ENCODE measurements at regions not wholly inside any gene's neighbourhood (a gene's known extent, or its start where the extent isn't known, plus 50 kb on each side); places are given as distances from the start of the nearest gene placed in this dataset.

- no peaks in the 10 kb centered on the region for H3K4me1 ChIP-seq (ENCODE audit: control insufficient read depth in 5 of 5, insufficient read depth in 5 of 5, low read length in 5 of 5)
- H3K36me3 ChIP-seq (ENCODE audit: control insufficient read depth in 4 of 4, insufficient read depth in 4 of 4, low read length in 4 of 4), result no peaks in the 10 kb centered on the region
- H3K4me3 ChIP-seq, result no peak overlapping the region
- H3K9me3 ChIP-seq (ENCODE audit: control insufficient read depth in 4 of 4, insufficient read depth in 3 of 4, low read length in 3 of 4), result no peaks in the 10 kb centered on the region
- ATAC-seq (ENCODE audit: insufficient read depth, low FRiP score) (no peak), DNase-seq (no peak)
- no peak for TF ChIP-seq CTCF (IDR thresholded peaks at IDR 0.05; ENCODE audit: control extremely low read depth, extremely low read depth)
- no peak overlapping the region for H3K9ac ChIP-seq (ENCODE audit: insufficient read depth in 1 of 2, low read length in 2 of 2)
- no peaks in the 10 kb centered on the region for H3K27me3 ChIP-seq (ENCODE audit: control insufficient read depth in 3 of 3, insufficient read depth in 3 of 3, low read length in 2 of 3)
- no peak overlapping the region for H3K27ac ChIP-seq (ENCODE audit: low read depth in 1 of 2, low read length in 1 of 2)
These were observed 1749.1 kb upstream of the SEL1L start for GRCh38 chr14:83282706-83283105.

- no peak for ATAC-seq (ENCODE audit: insufficient read depth, low FRiP score)
- 72 to 84% methylated on average over 2 of the region's 2 CpGs for WGBS, 2 donors
These were observed 1753.6 kb upstream of the SEL1L start for GRCh38 chr14:83287300-83287699.

GRCh38 chr14:83289390-83289789 lies 1755.7 kb upstream of the SEL1L start:
- H3K36me3 ChIP-seq (ENCODE audit: control insufficient read depth in 4 of 4, insufficient read depth in 4 of 4, low read length in 4 of 4), result no peaks in the 10 kb centered on the region
- H3K27me3 ChIP-seq (ENCODE audit: control insufficient read depth in 3 of 3, insufficient read depth in 3 of 3, low read length in 2 of 3), result no peaks in the 10 kb centered on the region
- no peaks in the 10 kb centered on the region for H3K9me3 ChIP-seq (ENCODE audit: control insufficient read depth in 4 of 4, insufficient read depth in 3 of 4, low read length in 3 of 4)
- no peak overlapping the region for H3K27ac ChIP-seq (ENCODE audit: low read depth in 1 of 2, low read length in 1 of 2)
- DNase-seq, result no peak
- no peak for TF ChIP-seq CTCF (IDR thresholded peaks at IDR 0.05; ENCODE audit: control extremely low read depth, extremely low read depth)
- H3K9ac ChIP-seq (ENCODE audit: insufficient read depth in 1 of 2, low read length in 2 of 2), result no peak overlapping the region
- H3K4me1 ChIP-seq (ENCODE audit: control insufficient read depth in 5 of 5, insufficient read depth in 5 of 5, low read length in 5 of 5), result no peaks in the 10 kb centered on the region
- no peak overlapping the region for H3K4me3 ChIP-seq
- no peak for ATAC-seq (ENCODE audit: insufficient read depth, low FRiP score)
- WGBS, 2 donors, result 47 to 57% methylated on average over 4 of the region's 4 CpGs

More at GRCh38 chr14:83287300-83287699, 1753.6 kb upstream of the SEL1L start:
- no peak for TF ChIP-seq CTCF (IDR thresholded peaks at IDR 0.05; ENCODE audit: control extremely low read depth, extremely low read depth)
- no peak overlapping the region for H3K27ac ChIP-seq (ENCODE audit: low read depth in 1 of 2, low read length in 1 of 2)
- no peaks in the 10 kb centered on the region for H3K4me1 ChIP-seq (ENCODE audit: control insufficient read depth in 5 of 5, insufficient read depth in 5 of 5, low read length in 5 of 5)
- no peaks in the 10 kb centered on the region for H3K27me3 ChIP-seq (ENCODE audit: control insufficient read depth in 3 of 3, insufficient read depth in 3 of 3, low read length in 2 of 3)
- no peak overlapping the region for H3K9ac ChIP-seq (ENCODE audit: insufficient read depth in 1 of 2, low read length in 2 of 2)
- DNase-seq, result no peak
- no peaks in the 10 kb centered on the region for H3K9me3 ChIP-seq (ENCODE audit: control insufficient read depth in 4 of 4, insufficient read depth in 3 of 4, low read length in 3 of 4)
- H3K36me3 ChIP-seq (ENCODE audit: control insufficient read depth in 4 of 4, insufficient read depth in 4 of 4, low read length in 4 of 4), result no peaks in the 10 kb centered on the region
- no peak overlapping the region for H3K4me3 ChIP-seq

- TF ChIP-seq CTCF (IDR thresholded peaks at IDR 0.05; ENCODE audit: control extremely low read depth, extremely low read depth), result no peak
- no peaks in the 10 kb centered on the region for H3K36me3 ChIP-seq (ENCODE audit: control insufficient read depth in 4 of 4, insufficient read depth in 4 of 4, low read length in 4 of 4)
- no peak for ATAC-seq (ENCODE audit: insufficient read depth, low FRiP score)
- H3K9ac ChIP-seq (ENCODE audit: insufficient read depth in 1 of 2, low read length in 2 of 2), result no peak overlapping the region
- no peaks in the 10 kb centered on the region for H3K27me3 ChIP-seq (ENCODE audit: control insufficient read depth in 3 of 3, insufficient read depth in 3 of 3, low read length in 2 of 3)
- DNase-seq, result no peak
- no peaks in the 10 kb centered on the region for H3K4me1 ChIP-seq (ENCODE audit: control insufficient read depth in 5 of 5, insufficient read depth in 5 of 5, low read length in 5 of 5)
- no peak overlapping the region for H3K27ac ChIP-seq (ENCODE audit: low read depth in 1 of 2, low read length in 1 of 2)
- H3K4me3 ChIP-seq, result no peak overlapping the region
- no peaks in the 10 kb centered on the region for H3K9me3 ChIP-seq (ENCODE audit: control insufficient read depth in 4 of 4, insufficient read depth in 3 of 4, low read length in 3 of 4)
- WGBS, 2 donors, result 72 to 73% methylated on average over 1 of the region's 1 CpG
These were observed 1756.2 kb upstream of the SEL1L start for GRCh38 chr14:83289896-83290295.
